HG02623 (cell line): ENCODE measurements at regions not wholly inside any gene's neighbourhood (a gene's known extent, or its start where the extent isn't known, plus 50 kb on each side); places are given as distances from the start of the nearest gene placed in this dataset.
"Not testable (repeated sequence)": the region's sequence is repeated elsewhere in the genome, so short reads cannot be mapped to it uniquely, and the experiment has no call there.

Experiments
- ATAC-seq: cut with Tn5 transposase; IDR thresholded peaks from one replicate; pipeline ENCODE4 v1.9.1; 2021; ENCODE audit warnings: moderate library complexity; ENCODE audit not compliant: unreplicated experiment

DNA sequence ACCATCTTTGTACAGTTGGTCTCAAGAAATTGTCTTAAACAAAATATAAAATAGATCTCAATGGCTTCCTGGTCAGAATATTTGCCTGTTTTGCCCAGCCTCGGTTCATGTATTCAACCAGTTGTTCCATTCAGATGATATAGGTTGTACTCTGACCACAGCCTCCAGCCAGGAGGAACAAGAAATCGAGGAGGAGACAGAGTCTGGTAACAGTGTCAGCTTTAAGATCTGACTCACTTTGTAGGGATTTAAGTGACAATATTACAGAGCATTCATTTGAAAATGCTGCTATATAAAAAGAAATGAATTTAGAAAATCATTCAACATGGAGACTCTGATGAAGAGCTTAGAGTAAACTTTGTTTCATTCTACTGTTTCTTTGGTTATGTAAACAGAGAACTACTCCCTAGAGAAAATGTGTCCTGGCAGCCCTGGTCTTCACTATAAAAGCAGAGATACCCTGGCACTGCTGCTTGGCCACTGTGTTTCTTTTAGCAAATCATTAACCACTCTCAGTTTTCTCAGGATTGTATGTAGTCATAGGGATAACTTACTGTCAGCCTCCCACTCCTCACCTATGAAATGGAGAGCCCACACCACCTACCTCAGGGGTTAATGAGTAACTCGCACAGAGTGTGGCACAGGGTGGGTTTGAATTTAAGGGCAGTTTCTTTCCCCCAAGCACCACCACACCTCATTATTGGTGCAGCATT lies 53.5 kb downstream of the PAGE2 start:
- no peak for ATAC-seq

- ATAC-seq, result no peak
Observed at GRCh38 chrX:55142919-55143310, 54.1 kb downstream of the PAGE2 start.

DNA sequence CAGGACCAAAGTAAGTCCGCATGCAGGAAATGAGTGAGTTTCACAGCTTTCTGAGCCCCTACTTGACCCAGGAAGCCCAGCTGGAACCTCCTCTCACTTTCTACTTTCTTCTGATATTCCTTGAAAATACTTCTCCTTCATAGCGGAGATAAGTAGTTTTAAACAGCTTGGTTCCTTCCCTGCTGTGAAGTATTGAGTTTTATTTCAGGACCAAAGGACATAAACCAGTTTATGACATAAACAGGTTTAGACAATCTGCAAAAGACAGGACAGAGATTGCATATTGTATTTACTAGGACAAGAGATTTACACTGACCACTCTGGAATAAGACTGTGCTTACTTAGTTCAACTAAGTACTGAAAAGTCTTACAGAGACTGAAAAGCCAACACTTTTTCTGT lies 54.8 kb downstream of the PAGE2 start:
- ATAC-seq, result no peak

DNA sequence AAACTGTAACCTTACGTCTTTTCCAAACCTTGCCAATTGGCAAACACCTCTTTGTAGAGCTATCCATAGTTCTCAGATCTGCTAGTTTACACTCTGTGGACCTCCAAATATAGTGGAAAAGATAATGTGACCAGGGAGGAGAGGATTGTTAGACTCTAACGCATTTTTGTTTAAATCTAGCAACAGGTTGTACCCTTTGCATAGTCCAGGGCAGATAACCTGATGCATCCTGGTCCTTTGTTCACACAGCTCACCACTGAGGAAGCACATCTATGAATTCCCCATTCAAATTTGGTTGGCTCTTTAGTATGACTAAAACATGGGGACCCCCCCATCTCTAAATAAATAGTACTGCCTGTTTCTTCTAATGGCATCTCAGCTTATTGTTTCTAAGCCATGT lies 55.9 kb downstream of the PAGE2 start:
- ATAC-seq, result no peak

- no peak for ATAC-seq
Observed at GRCh38 chrX:55149242-55149641, 60.4 kb downstream of the PAGE2 start.

DNA sequence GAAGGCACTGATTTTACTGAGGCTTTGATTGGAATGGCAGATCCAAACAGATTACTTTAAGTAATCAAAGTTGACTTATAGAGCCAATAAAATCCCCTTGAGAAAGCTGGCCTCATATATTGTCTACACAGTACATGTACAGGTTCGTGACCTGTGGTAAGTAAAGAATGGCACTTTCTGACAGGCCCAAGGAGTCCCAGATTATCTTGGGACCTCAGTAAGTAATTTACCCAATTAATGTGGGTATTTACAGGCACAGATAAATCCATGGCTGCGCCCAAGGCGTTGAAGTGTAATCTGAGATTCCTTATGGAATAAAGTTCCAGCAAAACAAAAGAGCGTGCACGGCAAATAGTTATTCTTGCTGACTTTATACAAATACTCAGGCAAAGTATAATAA lies 62.4 kb downstream of the PAGE2 start:
- no peak for ATAC-seq

DNA sequence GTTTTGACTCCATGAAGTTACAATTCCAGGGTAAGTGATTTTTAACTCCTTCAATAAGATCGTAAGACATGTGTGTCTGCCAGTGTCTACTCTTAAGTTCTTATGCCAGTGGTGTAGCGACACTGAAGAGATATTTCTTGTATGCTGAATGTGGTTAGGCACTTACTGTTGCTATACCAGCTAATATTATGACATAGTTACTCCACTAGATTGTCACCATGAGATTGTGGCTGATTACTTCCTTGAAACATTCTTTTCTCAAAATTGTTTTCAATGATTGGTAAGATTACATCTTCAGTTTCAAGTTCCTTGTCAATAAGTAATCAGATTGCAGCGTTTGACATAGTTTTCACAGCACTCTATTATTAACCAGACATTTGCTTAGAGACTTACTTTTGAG lies 60.6 kb upstream of the PAGE5 start:
- no peak for ATAC-seq

- ATAC-seq, result peak; percentile 94
Observed at GRCh38 chrX:55160685-55161552, 59.2 kb upstream of the PAGE5 start.

GRCh38 chrX:55161581-55161980 lies 58.6 kb upstream of the PAGE5 start:
- no peak for ATAC-seq

DNA sequence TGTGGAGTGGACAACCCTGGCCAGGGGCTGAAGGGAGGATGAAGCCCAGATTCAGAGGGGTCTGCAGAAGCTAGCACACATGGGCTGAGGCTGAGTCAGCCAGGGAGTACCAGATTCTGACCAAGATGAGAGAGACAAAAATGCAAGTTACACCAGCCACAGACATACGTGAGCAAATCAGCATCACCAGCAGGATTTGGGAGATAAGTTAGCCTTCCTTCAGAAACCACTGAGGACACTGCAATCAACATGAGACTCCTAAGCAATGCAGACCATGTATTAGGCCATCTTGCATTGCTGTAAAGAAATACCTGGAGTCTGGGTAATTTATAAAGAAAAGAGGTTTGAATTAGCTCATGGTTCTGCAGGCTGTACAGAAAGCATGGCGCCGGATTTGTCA lies 57.0 kb upstream of the PAGE5 start:
- ATAC-seq, result no peak

DNA sequence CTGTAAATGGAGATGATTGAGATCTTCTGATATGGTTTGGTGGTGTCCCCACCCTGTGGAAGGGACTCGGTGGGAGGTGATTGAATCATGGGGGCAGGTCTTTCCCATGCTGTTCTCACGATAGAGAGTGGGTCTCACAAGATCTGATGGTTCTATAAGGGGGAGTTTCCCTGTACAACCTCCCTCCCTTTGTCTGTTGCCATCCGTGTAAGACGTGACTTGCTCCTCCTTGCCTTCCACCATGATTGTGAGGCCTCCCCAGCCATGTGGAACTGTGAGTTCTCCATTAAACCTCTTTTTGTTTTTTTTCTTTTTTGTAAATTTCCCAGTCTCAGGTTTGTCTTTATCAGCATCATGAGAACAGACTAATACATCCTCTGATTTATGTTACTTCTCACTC lies 55.1 kb upstream of the PAGE5 start:
- not testable (repeated sequence) for ATAC-seq

DNA sequence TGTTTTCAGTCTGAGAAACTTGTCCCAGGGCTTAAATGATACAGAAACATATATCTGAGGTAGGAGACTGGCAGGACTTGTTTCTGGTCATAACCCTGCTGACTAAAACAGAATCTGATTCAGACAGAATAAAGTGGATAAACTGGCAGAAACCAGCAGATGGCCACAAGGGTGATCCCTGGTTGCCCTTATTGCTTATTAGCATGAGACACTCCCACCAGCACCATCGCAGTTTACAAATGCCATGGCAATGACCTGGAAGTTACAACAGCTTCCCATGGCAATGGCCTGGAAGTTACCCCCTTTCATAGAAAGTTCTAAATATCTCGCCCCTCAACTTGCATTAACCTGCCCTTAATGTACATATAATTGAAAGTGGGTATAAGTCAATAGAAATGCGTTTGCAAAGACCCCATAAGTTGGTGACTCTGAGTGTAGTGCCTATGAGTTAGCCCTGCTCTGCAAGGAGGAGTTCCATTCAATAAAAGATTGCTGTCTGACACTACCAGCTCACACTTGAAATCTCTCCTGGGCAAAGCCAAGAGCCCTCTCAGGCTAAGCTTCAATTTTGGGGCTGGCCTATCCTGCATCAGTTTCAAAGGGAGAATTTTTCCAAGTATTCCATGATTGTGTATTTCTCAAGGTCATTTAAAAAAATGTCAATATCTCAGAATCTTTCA lies 52.9 kb upstream of the PAGE5 start:
- ATAC-seq, result no peak

GRCh38 chrX:55167901-55168300 lies 52.2 kb upstream of the PAGE5 start:
- ATAC-seq, result no peak

- peak; percentile 52 for ATAC-seq
Observed at GRCh38 chrX:55169782-55170181, 50.4 kb upstream of the PAGE5 start.
